NCI-H2107 treated with DMSO at 0.1 percent for 48 hours (cell line): ENCODE measurements at regions not wholly inside any gene's neighbourhood (a gene's known extent, or its start where the extent isn't known, plus 50 kb on each side); places are given as distances from the start of the nearest gene placed in this dataset.

Source experiments
- DNase-seq: peaks from one replicate; lab custom pipeline; 2025; ENCODE audit not compliant: unreplicated experiment; lab: John Stamatoyannopoulos, UW

DNA sequence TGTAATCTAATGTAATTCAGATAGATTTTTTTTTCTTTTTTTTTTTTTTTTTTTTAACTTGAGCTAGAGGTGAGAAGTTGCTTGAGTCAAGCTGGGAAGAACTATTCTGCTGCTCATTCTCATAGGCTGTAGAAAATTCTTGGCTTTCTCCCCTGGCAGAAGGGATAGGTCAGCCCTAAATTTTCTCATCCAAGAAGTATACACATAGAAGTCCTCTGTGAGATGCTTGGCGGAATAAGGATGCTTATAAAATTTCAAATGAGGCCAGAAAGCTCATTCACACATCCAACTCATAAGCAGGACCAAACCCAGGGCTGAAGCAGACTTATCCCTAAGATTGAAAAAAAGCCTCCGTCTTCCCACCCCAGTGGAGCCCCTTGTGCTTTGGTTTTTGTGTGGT is 572.5 kb downstream of the SQOR start:
- no peak for DNase-seq

DNA sequence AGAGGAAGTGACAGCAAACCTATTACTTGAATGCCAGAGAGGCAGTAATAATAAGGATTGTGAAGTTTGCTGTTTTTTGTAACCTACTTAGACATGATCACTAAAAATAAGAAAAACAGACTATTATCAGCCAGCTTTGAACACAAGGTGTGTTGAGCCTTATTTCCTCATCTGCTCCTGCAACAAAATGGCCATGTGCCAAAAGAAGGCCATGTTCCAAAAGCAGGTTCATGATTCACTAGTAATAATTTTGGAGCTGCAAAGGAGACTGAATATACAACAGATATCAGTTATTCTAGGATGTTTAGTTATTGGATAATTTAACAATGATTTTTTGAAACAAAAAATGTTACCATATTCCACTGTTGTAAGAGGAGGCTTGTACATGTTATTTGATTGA is 578.7 kb downstream of the SQOR start:
- no peak for DNase-seq

DNA sequence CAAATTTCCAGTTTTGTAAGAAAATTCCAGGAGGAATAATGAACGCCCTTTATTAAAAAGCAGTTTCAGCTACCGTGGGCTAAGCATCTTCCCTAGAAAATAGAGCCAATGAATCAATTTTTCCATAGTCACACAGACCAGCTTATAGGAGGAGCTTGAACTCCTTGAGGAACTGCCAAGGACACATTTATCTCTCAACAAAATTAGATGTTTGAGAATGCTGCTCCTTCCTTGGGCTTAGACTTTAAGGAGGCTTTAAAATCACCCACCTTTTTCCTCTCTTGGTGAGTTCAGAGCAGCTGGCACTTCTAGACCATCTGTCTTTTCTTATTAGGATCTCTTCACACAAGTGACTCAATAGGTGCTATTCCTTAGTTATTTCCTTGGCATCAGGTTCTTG is 588.0 kb downstream of the SQOR start:
- no peak for DNase-seq

DNA sequence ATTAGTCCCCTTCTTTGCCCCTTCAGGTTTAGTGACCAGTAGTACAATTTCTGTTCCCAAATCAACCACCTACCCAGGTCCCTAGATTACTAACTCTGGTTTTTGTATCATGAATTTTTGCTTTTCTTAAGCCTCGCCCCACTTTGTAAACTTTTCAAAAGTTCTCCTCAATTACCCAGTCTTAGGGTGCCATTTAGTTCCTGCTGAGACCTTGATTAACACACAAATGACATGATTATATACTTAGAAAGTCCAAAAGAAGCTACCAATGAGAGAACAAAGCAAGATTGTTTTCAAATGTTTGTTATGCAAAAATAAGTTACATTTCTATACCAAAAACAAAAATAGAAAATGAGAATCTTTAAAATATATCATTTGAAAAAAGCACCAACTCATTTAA is 594.4 kb downstream of the SQOR start:
- DNase-seq, result no peak

DNA sequence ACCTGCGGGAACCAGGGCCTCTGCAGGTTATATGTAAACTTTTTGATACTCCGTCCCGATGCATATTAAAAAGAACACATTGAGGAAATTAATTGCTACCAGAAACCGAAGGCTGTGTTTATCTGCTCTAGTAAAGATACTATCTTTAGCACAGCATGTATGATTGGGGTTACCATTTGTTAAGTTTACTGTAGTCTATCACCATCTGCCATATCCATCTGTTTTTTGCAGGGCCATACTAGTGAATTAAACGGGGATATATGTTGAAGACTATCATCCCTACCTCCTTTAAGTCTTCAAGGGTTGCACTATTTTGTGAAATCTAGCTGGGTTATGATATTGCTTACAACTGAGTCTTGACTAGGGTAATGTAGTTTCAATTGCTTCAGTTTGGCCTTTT is 597.0 kb downstream of the SQOR start:
- DNase-seq, result no peak

DNA sequence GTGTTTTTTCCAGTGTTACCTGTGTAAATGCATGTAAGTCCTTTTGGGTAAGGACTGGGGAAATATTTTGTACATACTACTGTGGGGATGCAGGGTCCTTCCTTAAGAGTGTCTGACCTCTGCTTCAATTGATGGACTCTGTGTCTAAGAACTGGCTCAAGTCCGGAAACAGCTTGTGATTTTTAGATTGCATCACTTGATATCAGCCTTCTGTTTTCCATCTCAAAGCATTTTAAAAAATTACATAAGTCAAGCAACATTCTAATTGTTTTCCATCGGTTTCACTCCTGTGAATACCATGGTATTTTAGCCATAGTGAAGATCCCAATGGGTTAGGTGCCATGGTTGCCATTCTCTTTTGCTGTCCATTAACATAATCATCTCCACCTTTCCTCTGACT is 597.6 kb downstream of the SQOR start:
- no peak for DNase-seq

DNA sequence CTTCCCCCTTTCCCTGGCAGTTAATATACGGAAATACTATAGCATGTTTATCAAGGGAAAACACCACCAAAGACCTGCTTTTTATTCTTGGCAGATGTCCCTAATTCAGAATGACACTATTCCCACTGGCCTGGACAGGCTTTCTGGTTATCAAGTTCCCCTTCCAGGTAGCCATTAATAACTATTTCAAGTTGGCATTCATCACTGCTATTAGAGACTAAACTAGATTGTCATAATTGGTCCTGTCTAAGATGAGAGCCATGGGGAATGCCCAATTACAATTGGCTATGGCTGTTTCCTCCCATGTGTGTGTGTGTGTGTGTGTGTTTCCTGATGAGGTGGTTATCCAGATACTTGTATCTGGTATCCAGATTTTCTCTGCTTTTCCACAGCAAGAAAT is 608.1 kb downstream of the SQOR start:
- no peak for DNase-seq

DNA sequence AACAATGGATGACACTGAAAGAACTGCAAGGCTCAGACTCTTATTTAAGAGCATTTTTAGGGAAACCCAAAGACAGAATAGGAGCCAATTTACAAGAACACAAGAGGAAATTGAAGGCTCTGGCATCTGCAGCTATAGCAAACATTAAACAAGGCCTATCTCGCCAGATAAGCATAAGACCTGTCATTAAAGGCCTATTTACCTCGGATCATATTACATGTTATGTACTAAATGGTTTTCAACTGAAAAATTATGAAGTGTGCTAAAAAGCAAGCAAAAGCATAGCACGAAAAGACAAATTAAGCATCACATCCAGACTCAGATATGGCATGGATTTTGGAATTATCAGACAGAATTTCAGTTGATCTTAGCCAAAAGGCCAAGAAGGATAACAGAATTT is 617.1 kb downstream of the SQOR start:
- peak; percentile 33 for DNase-seq

DNA sequence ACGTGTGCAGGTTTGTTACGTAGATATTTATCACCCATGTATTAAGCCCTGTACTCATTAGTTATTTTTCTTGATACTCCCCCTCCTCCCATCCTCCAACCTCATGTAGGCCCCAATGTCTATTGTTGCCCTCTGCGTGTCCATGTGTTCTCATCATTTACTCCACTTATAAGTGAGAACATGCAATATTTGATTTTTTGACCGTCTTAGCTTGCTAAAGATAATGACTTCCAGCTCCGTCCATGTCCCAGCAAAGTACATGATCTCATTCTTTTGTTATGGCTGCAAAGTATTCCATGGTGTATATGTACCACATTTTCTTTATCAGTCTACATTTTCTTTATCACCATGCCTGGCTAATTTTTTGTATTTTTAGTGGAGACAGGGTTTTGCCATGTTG is 623.2 kb downstream of the SQOR start:
- DNase-seq, result no peak

DNA sequence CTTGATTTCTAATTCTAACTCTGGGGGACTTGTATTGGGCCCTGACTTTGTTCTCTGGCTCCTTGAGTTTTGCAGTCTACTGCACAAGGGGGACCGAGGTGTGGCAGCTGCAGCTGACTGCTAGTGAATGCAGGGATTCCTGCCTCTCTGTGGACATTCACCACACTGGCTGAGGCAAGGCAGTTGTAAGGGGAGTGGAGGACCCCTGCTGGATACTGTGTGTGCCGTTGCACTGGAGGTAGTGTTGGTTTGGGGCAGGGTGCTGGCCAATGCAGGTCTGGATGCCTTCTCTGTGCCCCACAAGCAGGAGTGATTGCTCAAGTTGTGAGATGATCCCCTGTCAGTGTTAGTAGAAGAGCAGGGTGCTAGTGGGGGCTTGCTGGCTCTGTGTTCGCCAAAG is 626.1 kb downstream of the SQOR start:
- no peak for DNase-seq

DNA sequence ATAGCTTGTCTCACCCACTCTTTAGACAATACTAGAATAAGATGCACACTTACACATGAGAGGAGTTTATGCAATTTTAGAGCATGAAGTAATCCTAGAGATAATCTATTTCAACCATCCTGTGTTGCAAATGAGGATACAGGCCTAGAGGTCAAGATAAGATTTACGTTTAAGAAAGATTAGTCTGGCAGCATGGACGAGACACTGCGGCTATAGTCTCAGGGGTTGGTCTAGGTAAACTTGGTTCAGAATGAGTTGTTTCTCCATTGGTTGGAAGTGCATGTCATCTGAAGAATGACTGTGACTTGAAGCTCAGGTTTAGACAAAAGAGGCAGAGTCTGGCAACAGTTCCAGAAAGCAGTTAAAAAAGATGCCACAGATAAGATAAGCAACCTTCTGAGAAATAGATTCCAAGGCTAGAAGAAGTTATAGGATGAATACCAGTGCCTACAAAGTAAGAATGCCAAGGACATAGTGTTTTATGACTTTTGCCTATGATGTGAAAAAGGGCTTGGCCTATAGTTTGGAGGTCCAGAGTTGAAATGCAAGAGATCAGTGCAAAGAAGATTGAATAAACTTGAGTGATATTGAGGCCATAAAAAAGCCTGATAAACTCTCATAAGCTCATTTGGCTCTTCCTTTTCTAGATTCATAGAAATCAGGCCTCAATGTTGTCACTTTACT is 631.0 kb downstream of the SQOR start:
- no peak for DNase-seq

DNA sequence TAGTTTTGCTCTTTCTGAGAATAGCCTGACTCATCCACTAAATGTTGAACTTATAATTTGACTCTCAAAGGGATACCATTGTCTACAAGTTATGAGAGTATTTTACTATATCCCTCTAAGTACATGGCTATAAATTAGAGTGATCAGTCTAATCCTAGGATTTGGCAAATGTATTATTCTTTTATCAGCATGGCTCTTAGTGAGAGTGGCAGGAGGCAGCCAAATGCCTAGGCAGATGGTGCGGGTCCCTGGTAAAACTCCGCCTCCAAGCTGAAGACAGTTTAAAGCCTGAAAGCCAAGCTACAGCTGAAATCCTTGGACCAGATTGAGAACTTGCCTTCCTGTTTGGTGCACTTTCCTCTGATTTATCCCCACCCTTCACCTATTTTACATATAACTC is 631.8 kb downstream of the SQOR start:
- no peak for DNase-seq

DNA sequence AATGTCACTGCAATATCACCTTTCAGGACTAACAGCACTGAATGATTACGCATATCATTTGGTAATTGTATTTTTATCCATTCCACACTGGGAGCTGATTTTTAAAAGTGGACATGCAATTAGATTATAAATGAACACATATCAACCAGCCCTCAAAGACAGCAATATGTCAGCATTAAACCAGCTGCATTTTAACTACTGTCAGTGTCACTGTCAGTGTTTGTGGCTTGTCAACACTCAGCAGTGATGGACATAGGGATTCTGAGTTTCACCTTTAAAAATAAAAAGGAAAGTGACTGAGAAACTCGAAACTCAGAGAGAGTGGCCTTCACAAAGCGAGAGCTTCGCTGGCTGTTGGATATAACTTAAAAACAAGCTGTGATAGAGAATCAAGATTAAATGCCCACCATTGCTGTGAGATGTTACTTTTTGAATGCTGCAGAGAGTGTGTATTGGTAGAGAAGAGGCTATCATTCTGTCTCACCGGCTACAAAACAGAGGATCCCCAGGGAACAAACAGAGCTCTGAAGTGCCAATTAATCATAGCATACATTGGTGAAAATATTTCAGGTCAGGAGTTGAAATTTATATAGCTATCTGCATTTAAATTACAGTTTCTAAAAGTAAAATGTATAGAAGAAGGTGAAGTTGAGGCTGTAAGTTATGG is 635.8 kb downstream of the SQOR start:
- no peak for DNase-seq

DNA sequence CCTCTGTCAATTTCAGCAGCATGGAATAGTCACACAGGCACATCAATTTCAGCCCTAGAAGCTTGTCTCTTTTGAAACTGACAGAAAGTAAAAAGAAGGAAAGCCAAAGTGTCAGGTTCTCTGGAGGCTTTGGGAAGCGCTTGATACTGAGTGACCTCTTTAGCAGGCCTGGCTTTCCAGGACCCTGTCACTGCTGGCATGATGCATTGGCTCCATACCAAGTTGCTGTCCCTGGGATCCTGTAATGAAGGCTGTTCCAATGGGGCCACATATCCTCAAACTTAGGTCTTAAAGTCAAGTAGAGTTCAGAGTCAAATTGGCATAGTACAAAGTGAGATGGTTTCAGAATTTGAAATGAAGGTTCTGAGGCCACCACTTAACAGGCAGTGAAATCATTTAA is 640.9 kb downstream of the SQOR start:
- DNase-seq, result no peak

DNA sequence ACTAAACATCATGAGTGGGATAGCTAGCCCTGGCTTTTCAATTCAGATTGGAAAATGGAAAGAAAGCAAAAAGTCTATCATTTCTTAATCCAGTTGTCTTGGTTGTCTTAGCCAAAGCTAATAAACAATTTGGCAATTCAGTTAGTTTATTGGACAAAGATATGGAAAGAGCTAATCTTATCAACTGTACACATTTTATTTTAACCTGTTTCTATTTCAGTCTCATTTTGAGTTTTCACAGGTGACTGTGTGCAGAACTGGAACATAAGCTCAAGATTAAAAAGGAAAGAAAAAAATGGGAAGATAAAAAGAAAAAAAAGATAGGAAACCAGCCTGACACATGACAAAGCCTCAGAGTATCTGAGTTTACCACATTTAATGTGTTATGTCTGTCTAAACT is 642.6 kb downstream of the SQOR start:
- no peak for DNase-seq

DNA sequence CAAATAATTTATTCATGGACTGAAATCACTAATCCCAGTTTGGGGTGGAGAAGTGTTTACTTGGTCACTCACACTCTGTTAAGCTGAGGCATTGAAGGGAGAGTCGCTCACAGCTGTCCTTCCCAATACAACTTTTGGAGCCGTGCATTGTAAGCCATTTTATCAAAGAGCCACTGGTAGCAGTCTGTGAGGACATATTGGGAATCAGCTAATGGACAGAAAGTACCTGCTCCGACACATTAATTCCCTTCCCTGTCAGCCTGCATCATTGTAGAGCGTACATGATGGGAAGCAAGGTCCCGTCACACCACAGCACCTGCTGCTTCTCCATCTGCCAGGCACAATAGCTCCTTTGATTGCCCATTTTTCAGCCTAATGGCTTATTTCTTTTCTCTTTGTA is 643.2 kb downstream of the SQOR start:
- peak; percentile 86 for DNase-seq

DNA sequence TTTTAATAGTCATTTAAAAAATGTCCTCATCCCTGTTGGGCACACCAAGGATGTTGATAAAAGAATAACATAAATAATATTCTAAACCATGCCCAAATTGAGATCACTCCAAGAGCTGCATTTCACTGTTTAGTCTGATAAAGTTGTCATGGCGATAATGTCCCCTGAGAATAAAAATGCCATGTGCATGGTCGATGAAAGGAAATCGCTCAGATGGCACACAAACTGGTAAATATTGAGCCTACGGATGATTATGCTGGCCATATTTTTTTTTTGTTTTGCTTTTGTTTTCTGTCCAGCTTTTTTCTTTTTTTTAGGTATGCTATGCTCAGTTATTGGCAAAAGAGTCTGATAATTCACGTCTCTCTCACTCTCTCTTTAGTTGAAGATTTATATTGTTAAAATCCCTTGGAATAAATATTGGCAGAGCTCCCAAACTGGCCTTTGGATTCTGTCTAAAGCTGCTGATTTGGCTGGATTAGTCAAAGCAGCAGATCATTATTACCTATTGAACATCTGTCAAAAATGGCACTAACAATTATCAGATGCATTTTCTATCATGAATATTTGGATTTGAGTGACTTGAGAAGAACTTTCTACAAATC is 643.8 kb downstream of the SQOR start:
- DNase-seq, result peak; percentile 66

DNA sequence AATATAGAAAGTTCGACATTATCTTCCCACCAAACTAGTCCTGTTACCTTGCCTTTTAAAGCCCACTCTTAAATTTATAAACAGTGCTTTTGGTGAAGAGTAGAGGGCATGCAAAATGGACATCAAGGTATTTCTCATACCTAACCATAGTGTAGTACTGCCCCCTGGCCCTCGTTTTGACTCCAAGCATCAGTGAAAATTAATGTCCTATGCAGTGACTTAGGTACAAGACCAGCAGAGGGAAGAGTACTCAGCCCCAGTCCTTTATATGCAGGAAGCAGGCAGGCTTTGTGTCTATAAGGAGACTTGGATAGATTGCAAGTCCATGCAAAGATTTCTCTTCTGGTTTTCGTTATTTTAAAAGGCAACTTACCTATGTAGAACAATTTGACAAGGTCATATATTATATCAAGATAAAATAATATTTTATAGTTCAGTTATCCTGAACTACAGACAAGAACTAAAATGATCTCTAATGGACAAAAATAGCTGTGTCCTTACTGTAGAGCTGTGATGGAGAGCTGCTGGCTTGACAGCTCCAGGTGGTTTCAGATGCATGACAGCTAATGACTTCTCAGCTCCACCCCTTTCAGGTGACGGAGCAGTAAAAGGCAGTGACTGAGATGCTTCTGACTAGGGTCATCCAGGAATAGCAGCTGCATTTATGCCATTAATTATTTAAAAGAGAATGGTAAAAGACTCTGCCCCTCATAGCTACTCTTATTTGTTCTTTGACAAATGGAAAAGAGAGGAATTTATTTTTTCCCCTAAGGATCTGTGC is 646.1 kb downstream of the SQOR start:
- DNase-seq, result peak; percentile 52

DNA sequence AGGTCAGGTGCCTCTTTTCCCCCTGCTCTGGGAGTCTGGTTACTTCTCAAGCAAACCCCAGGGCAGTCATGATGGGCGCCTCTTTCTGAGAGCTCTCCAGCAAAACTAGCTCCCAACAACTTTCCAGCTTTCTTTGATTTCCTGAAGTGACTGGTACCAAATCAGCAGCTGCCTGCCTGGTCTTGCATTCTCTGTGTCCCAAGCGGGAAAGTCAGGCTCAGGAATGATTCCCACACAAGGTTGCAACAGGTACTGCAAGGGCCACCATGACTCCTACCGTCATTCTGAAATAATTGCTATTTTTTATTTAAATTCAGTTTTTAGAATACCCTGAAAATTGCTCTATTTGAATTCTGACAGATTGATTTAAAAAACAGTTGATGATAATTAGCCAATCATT is 658.7 kb downstream of the SQOR start:
- no peak for DNase-seq

DNA sequence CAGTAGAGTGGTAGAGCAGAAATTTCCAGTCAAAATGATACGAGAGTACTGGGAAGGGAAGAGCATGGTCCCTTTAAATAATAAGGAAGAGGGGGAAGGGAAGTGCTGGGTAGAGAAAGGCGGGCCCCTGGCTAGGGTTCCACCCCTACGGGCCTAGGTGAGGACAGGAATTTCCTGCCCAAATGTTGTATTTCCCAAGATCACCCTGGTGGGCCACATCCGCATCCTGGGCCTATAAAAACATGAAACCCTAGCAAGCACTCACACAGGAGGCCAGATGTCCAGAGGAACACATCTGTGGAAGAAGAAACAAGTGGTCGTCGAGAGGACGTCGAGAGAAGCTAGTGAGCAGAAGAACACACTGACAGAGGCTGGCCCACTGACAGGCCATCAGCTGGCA is 661.2 kb downstream of the SQOR start:
- no peak for DNase-seq

DNA sequence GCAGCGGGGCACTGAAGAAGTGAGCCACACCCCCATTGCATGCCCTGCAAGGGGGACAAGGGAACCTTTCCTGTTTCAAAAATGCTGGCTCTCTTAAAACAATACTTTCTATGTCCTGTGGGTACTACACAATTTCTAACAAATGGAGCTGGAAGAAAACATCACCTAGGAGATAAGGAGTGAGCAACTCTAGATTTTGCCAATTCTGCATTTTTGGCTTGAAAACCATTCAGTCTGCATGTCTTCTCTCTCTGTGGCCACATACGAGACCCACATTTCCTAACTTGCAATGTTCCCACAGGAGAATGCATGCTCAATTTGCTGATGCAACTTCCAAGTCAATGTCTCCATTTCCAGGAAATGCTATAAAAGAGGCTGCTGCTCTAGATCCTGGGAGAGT is 662.0 kb downstream of the SQOR start:
- no peak for DNase-seq

DNA sequence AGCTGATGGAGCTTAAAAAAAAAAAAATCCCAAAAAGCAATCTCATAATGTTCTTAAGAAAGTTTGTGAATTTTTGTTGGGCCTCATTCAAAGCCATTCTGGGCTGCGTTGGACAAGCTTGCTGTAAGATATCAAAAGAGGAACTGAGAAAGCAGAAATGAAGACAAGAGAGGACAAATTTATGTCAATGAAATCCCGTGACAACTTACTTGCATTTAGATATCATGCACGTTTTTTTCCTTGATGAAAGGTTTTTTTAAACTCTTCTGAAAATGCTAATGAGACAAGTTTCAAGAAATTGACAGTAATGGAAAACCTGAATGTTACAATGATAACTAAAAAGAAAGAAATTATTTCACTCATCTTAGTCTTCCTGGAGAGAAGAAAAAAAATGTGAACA is 662.9 kb downstream of the SQOR start:
- DNase-seq, result no peak
